ENCODE measurements at regions not wholly inside any gene's neighbourhood (a gene's known extent, or its start where the extent isn't known, plus 50 kb on each side); places are given as distances from the start of the nearest gene placed in this dataset.

- TF ChIP-seq, protein P1, sequence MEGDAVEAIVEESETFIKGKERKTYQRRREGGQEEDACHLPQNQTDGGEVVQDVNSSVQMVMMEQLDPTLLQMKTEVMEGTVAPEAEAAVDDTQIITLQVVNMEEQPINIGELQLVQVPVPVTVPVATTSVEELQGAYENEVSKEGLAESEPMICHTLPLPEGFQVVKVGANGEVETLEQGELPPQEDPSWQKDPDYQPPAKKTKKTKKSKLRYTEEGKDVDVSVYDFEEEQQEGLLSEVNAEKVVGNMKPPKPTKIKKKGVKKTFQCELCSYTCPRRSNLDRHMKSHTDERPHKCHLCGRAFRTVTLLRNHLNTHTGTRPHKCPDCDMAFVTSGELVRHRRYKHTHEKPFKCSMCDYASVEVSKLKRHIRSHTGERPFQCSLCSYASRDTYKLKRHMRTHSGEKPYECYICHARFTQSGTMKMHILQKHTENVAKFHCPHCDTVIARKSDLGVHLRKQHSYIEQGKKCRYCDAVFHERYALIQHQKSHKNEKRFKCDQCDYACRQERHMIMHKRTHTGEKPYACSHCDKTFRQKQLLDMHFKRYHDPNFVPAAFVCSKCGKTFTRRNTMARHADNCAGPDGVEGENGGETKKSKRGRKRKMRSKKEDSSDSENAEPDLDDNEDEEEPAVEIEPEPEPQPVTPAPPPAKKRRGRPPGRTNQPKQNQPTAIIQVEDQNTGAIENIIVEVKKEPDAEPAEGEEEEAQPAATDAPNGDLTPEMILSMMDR (IDR thresholded peaks at IDR 0.05 in 8 of 11, conservative IDR thresholded peaks at IDR 0.05 in 3 of 11) = no peak
- TF ChIP-seq POLR2A (IDR thresholded peaks at IDR 0.05) (no peak), POLR2AphosphoS5 (IDR thresholded peaks at IDR 0.05) (no peak)
Measured at GRCh38 chr11:69887841-69888427, 68.7 kb upstream of the FGF3 start.

All from spleen (tissue), 7 donors.